GM11168 (cell line): ENCODE measurements at regions not wholly inside any gene's neighbourhood (a gene's known extent, or its start where the extent isn't known, plus 50 kb on each side); places are given as distances from the start of the nearest gene placed in this dataset.

ENCODE experiments used
- in situ Hi-C: fragments of 300-500 bp; cut with MboI; formaldehyde crosslinking; loops from one replicate; pipeline ENCODE4 v1.12.0; 2022; ENCODE audit warnings: low sequenced_read_pairs; ENCODE audit not compliant: unreplicated experiment

DNA sequence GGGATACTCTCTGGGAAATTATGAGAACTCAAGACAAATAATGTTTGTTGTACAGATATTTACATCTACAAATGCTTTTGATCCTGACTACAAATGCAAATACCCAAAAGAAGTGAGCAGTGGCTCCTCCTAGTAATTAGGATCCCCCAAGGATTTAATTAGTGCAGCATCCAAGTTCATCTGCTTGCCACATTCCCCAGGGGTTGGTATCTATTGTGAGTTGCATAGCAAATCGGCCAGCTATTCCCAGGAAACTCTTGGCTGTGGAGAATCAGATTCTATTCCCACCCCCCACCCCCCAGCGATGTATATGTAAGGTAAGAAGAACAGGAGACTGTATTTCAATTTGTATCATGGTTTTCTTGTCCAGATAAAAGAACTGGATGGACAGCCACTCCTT lies 725.1 kb upstream of the CDH7 start:
- in situ Hi-C loops: no loop called here

DNA sequence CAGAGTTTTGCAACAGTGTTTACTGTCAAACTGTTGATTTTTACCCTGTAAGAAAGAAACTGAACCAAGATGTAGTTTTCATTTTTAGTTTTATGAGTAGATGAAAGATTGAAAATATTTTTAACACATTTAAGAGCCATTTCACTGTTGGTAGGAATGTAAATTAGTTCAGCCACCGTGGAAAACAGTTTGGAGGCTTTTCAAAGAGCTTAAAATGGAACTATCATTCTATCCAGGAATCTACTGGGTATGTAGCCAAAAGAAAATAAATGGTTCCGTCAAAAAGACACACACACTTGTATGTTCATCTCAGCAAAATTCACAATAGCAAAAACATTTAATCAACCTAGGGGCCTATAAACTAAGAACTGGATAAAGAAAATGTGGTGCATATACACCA lies 729.8 kb upstream of the CDH7 start:
- in situ Hi-C loops: no loop called here

DNA sequence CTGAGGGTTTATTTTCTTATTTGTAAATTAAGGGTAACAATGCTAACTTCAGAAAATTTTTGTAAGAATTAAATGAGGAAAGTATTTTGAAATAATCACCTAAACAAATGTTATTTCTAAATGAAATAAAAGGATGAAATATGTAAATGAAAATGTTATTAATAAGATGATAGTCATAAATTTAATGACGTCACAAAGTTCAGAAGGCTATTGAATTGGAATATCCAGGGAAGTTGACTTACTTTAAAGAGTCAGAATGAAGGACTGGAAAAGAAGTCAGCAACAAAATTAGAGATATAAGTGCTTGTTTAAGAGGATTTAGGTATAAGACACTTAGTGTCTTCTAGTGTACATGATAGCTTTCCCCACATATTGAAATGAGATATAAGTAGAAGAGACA lies 732.6 kb upstream of the CDH7 start:
- in situ Hi-C loops: no loop called here

DNA sequence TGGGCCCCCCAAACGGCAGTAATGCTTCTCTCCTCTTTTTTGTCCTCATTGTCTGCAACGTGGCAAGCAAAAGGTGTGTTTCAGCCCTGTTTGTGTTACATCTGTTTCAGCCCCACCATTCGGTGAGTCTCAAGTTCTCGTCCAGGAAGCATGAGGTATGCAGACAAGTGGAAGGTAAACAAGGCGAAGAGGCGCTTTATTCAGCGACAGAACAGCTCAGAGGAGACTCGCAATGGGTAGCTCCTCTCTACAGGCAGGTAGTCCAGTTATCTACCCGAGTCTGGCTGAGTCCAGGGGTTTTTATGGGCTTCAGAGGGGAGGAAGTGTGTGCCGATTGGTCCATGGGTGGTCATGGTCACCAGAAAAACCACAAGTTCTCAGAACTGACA lies 733.4 kb upstream of the CDH7 start:
- in situ Hi-C loops: no loop called here

DNA sequence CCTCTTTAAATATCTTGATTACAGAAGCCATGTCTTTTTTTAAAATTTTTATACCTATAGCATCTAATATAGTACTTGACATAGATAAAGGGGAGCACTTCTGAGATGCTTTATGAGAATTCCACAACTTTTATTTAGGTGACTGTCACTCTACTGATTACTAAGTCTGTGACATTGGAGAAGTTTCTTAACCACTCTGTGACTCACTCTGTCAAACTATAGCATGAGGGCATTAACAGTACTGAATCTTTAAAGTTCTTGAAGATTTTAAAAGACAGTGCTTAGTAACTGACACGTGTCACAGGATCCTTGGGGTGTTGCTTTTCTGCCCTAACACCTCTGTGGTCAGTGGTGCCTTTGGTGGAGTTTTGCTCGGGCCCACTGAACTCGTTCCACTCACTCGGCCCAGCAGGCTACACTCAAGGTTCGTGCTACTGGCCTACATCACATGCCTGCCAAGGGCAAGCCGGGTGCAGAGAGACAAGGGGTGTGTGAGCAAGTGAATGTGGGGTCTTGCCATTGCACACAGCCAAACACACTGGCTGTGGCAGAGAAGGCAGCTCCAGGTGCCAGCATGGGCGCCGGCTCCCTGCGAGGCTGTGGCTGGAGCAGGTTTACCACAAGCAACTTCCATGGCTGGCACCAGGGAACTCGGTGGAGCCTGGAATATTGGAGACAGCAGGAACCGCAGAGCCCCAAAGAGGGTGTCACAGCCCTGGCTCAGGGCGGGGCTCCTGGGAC lies 734.0 kb upstream of the CDH7 start:
- in situ Hi-C loops: no loop called here

DNA sequence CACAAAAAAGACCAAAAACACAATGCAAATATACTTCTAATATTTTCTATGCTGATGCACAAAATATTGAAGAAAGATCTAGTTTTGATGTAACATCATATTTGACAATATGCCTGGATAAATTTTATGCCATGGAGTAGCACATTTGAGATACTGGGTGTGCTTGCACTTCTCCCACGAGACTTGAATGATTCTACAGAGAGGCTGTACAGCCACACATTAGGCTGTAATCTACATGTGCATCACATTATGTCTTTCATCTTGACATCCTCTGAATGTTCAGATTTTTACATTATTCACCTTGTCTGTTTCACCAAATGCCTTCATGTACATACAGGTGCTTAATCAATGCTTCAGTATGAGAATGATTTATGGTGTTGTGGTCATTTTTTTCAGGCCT lies 756.4 kb upstream of the CDH7 start:
- in situ Hi-C loops: no loop called here

DNA sequence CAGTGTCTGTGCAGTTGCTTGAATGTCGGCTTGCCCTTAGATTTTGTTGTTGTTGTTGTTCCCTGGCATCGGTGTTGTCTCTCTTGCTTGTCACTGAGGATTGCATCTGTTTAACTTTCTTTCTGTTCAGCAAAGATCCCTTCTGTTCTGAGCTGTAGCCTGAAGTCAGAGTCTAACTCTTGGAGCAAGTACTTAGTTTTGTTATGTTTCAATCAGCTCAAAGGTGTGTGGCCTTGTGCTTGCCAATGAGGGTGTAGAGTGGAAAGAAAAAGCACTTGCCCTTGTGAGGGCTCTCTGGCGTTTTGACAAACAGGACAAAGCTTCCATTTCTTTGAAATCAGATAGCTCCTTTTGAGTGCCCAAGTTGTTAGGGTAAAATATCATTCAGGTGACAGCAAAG lies 757.1 kb upstream of the CDH7 start:
- in situ Hi-C loops: no loop called here

DNA sequence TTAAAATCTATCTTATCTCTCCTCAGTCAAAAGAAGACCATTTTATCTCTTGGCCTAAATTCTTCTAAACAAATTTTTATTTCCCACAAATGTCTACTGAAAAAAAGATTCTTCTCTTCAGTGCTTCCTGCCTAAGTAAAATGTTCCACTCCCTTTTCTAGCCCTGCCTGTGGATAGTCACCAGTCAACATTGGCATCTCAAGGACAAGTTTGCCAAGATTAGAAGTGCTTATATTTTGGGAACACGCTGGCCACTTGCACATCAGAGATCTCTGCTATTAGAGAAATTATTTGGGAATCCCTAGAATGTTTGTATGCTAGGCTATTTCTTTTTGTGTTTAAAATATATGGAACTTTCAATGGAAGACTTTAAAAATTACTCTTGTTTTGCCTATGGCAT lies 758.2 kb upstream of the CDH7 start:
- in situ Hi-C loops: no loop called here

DNA sequence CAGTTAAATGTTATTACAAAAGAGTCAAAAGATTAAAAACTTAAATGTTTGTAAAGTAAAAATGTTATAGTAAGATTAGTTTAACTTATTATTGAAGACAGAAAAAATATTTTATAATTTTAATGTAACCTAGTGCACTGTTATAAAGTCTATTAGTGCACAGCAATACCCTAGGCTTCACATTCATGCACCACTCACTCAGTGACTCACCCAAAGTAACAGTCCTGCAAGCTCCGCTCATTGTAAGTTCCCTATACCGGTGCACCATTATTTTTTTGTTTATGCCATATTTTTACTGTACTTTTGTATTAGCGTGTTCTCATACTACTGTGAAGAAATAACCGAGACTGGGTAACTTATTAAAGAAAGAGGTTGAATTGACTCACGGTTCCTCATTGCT lies 759.7 kb upstream of the CDH7 start:
- in situ Hi-C loops: no loop called here

DNA sequence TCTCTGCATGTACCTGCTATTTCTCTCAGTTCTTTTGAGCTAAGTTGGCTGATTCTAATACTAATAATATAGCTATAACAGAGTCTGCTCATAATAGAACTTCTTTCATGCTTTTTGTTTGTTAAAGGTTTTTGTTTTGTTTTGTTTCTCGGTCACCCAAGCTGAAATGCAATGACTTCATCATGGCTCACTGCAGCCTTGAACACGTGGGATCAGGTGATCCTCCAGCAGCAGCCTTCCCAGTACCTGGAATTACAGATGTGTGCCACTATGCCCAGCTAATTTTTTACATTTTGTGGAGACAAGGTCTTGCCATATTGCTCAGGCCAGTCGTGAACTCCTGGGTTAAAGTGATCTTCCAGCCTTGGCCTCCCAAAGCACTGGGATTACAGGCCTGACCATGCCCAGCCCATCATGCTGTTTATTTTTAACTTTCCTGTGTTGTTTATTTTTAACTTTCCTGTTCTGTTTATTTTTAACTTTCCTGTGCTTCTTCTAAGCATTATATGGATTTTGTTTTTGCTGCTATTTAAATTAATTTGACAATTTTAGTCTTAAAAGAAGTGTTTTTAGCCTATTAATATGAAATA lies 763.8 kb upstream of the CDH7 start:
- in situ Hi-C loops: no loop called here

DNA sequence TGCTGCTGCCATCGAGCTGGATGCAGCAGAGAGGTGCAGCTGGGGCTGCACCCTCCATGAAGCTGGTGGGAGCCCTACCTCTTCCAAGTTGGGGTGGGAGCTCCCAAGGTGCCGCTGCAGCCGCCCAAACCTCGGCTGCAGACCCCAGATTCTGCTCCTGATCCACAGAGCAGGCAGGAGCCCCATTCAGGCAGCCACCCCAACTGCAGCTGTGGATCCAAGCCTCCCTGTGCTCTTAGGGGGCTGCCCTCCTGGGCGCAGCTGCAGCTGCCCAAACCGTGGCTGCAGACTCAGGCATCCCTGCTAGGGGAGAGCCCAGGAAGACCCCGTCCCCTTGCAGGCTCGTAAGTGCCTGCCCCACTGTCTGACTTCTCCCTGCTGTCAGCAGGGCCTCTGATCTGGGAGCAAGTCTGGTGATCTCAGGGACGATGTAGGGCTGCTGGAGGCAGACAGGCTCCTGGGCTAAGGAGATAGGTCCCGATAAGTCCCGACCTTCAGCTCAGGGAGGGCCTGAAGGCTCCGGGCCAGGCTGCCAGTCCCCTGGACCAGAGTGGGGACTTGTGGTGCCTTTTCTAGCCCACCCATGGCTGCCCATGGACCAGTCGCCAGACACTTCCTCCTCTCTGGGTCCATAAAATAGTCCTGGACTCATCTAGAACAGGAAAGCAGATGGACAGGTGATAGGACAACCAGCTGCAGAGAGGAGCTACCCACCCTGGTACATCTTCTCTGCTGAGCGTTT lies 767.1 kb upstream of the CDH7 start:
- in situ Hi-C loops: no loop called here

DNA sequence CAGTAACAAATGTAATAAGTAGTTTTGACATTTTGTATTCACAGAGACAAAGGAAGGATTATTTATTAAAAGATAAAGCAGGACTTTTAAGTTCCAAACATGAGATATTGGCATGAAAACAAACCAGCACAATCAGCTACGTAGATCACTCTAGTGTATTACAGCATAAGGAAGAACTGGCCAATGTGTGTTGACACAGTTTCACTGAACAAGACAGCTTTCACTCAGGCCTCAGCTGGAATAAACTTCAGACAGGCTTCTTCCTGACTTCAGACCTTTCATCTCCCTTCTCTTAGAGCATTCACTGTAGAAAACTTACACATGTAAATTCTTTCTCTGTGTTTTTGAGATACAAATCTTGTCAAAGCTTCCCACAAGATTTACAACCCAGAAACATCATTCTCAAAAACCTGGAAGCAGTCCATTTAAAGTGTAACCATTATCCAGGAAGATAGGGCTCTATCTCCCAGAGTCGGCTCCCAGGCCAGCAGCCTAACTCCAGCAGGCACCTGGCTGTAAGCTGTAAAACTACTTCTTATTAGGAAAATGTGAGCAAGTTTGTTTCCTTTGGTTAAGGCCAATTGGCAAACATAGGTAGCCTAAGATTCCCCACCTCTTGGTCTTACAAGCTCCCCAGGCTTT lies 768.3 kb upstream of the CDH7 start:
- in situ Hi-C loops: no loop called here

DNA sequence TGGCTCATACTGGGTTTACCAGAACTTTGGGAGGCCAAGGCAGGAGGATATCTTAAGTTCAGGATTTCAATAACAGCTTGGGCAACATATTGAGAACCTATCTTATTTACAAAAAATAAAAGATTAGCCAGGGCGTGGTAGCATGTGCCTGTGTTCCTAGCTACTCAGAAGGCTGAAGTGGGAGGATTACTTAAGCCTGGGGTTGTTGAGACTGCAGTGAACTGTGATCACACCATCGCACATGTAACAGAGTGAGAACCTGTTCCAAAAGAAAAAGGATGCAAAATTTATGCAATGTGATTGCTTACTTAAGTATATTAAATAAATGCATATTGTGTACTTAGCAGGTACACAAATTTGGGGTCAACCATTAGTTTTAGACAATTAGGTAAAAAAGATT lies 768.9 kb upstream of the CDH7 start:
- in situ Hi-C loops: no loop called here

DNA sequence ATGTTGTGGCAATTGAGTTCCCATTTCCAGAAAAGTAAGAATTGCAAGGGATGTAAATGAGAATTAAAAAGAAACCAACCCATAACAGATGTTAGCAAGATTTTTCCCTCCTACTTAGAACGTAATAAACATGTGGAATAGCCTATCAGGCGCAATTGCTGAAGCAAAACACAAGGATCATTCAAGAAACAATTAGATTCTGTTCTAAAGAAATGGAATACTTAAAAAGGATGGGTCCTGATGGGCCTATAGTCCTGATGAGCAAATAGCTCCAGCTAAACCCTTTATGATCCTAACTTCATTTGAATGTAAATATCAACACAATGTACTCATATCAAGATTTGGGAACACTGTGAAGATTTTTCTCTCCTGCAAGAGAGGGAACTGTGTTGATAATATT lies 771.0 kb upstream of the CDH7 start:
- in situ Hi-C loops: no loop called here

DNA sequence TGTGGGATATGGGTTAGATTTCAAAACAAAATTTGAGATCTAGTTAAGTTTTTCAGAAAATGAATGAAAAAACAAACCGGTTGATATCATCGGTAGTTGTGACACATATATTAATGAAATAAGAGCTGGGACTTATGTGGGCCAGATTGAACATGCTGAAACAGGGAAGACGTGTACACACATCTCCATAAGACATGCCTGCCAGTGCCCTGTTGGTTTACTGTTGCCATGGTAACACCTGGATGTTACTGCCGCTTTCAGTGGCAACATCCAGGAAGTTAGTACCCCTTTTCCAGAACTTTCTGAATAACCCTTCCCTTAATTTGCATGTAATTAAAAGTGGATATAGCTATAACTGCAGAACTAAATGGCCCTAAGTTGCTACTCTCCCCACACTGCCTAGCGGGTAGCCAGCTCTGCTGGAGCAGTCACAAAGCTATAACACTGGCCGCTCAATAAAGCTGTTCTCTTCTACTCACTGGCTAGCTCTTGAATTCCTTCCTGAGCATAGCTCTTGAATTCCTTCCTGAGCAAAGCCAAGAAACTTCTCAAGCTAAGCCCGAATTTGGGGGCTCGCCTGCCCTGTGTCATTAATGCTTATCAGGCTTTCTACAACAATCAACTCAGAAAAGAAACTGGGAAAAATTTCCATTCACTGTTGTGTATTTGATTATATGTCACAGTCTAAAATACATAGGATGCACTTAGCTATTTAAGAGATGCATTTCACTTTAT lies 776.3 kb upstream of the CDH7 start:
- in situ Hi-C loops: no loop called here

DNA sequence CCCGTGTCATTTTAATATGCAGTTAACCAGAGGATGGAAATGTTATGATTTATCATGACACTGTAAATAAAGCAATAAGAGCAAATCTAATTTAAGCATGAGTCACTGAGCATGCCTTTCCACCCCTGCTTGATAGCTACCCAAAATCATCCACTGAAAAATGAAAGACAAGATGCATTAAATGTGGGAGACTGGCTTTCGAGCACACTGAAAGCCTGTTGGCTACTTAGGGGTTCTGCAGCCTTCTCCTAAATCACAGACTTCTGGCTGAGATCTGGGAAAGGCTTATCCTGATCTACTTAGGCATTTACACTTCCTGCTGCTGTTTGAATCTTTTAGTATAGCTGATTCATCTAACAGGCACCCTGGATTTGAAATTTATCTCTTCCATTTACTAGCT lies 778.3 kb upstream of the CDH7 start:
- in situ Hi-C loops: no loop called here

DNA sequence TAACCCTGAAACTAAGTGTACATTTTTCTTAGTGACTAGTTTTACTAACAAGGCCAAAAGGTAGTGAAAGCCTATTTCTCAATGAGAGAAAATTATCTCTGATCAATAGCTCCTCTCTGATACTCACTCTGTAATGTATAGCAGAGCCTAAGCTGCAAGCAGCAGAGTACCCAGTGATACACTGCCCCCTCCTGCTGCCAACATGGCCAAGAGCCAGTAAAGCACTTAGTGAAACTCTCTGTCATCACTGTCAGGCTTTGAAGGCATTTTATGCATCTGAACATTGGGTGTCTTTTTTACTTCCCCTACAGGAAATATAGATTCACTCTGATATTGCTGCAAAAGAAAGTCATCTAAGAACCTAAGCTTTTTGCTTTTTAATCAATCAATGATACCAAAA lies 784.1 kb upstream of the CDH7 start:
- in situ Hi-C loops: no loop called here

DNA sequence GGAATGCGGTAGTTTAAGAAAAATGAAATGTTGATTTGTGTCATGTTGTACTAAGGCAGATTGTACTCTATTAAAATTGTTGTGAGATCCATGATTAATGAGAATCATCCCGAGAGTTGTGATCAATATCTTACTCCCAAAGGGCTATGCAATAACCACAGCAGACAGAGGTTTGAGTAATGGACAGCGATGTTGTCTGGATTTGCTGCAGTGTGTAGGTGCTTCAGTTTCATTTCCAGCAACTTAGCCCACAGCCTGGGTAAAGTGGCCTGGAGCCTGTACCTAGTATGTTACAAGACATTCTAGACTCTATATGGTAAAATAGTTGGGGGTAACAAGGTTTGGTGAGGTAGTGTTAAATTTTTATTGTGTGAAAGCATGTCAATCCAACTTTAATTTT lies 794.3 kb upstream of the CDH7 start:
- in situ Hi-C loops: no loop called here

DNA sequence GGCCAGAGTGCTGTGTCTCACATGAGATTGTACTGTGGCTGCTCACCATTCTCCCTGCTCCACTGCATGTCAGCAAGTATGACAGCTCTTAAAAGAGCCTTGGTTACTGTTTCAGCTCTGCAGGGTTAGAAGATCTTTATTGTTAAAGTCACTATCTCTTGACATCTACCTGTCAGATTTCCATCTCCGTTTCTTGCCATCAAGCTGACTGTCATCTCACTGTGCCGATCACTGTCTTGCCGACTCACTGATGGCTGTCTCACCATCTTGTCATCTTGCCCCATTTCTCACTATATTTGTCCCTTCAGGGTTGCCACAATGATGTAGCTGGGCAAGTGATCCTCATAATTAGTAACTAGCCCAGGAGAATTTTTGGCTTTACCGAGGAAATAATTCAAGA lies 800.9 kb upstream of the CDH7 start:
- in situ Hi-C loops: no loop called here

DNA sequence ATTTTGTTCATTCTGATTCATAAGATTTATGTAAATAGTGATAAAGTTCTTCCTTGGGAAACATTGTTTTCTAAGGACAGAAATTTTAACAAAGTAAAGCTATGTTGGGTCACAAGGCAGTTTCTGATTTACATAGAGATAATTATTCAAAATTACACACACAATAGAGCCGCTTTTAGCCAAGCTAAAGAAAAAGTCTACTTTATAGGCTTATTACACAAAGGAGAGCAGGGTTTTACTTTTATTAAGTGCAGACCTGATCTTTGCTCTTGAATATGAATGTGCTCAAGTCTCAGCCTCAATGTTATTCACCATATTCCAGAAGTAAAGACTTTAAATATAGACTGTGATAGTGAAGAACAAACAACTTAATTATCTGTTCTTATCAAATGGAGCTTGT lies 787.8 kb upstream of the LINC00305 start:
- in situ Hi-C loops: no loop called here

DNA sequence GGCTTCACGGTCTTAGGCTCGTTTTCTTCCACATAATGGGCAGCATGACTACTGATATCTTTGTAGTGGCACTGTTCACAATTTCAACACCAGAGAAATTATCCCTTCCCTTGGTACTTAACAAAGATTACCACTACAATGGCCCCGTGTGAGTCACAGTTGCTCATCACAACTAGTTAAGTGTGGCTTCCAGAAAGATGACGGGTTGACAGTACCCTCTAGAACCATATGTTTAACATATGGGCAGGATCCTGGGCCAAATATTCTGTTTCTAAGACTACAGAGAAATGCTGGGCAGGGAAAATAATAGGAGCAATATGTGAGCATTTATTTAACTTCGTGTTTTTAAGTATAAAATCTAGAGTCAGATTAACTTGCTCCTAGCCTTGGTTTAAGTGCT lies 780.1 kb upstream of the LINC00305 start:
- in situ Hi-C loops: no loop called here
